Stimulated activated CD4-positive, alpha-beta T cell treated with anti-CD3 and anti-CD28 coated beads, Interleukin-4, amount 100 ng/mL, for 48 hours (primary cell): ENCODE measurements at regions not wholly inside any gene's neighbourhood (a gene's known extent, or its start where the extent isn't known, plus 50 kb on each side); places are given as distances from the start of the nearest gene placed in this dataset.

Source experiments
- DNase-seq, 2 donors: peaks; one replicate each; pipeline ENCODE4 v3.0.0-alpha.2; 2020; ENCODE audit warnings: low read depth in 2 of 2

DNA sequence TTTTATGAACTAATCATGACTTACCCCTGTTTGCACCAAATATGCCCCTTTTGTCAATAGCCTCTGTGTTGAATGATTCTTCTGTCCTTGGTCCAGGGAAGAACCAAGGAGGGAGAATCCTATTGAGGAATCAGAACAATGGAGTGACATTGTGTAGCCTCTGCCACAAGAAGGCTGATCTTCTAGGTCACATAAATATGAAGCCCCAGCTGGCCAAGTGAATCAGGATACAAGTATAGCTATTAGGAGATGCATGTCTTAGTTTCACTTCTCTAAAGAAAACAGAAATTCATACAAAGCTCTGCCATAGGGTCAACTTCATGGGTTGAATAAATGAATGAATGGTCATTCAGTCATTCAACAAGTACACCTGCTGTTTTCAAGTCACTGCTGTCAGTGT is 118.2 kb upstream of the BLID start:
- no peak for DNase-seq

DNA sequence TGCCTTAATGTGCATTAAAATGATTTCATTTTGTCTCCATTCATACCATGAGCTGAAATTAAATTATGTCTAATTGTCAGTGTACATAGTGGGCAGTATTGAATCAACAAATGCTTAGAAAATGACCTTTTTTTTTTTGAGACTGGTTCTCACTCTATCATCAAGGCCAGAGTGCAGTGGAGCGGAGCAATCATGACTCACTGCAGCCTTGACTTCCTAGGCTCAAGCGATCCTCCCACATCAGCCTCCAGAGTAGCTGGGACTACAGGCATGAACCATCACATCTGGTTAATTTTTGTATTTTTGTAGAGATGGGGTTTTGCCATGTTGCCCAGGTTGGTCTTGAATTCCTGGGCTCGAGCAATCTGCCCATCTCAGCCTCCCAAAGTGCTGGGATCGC is 117.0 kb upstream of the BLID start:
- no peak for DNase-seq

DNA sequence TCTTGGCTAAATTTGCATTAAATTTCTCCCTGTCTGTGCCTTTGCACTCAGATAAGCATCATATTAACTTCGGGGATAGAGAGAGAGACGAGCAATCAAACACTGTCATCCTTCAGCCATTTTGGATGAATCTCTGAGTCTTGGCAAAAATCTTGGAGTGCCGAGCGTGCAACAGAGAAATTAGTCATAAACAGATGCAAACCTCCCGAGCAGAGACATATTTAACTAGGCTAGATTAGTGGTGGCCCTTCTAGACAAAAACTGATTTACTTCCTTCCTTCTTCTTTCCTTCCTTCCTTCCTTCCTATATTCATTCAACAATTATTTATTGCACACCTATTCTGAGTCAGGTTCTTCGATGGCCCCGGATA is 114.4 kb upstream of the BLID start:
- DNase-seq, result no peak

DNA sequence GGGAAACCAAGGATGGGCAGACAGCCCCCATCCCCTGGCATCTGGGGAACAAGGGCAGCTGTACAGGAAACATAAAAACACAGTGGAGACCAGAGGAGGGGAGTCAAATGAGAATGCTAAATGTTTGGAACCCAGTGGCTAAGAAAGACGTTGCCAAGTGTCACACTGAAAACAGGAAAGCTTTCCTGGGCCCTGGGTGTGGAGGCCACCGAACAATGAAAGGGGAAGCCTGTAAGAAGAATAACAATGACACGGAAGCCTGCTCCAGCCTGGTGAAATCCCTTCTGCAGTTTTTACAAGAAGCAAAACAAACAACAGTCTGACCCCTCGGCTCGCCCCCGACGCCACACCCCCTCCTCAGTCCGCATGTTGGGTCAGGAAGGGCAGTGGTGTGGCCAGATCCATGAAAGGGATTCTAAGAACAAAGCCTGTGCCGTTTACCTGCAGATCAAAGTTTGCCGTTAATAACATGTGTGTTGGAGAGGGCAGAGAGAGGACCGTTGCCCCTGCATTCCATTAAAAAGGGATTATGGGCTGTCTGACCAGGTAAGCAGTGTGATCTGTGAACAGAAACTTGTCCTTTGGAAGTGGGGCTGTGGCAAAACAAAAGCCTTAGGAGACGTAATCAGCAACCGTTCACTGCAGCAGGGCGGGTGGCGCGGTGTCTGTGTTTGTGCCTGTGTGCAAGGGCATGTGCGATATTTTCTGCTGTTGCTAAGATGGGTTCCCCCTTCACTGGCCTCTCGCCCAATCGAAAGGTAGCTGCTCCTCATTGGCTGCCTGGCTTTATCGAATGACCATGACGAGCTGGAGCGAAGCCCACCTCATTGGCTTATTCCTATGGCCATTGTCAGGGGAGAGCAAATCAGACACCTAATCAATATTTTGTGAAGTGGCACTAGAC is 113.7 kb upstream of the BLID start:
- no peak for DNase-seq

- DNase-seq, result no peak
Observed at GRCh38 chr11:122229078-122229477, 113.1 kb upstream of the BLID start.

DNA sequence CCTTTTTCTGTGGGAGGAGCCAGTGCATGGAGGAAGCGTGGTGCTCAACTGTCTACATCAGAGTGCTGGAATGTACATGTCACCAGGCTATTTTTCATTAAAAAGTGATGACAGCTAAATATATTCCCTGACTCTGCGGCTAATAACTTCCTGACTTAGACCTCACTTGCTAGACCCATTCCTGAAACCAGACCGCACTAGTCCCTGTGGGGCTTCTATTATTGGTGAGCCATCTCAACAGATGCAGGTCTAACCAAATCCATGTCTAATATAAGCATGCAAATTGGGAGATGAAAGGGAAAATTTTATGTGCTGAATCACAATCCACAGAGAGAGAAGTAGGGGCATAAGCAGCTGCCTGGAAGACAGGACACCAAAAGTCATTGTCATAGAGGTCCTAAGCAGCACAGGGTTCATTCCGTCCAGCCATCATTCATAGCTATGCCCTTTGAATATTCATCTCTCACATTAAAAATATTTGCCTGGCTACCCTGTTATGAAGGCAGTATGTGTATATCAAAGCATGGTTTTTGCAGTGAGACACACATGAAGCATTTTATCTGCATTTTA is 110.9 kb upstream of the BLID start:
- no peak for DNase-seq

DNA sequence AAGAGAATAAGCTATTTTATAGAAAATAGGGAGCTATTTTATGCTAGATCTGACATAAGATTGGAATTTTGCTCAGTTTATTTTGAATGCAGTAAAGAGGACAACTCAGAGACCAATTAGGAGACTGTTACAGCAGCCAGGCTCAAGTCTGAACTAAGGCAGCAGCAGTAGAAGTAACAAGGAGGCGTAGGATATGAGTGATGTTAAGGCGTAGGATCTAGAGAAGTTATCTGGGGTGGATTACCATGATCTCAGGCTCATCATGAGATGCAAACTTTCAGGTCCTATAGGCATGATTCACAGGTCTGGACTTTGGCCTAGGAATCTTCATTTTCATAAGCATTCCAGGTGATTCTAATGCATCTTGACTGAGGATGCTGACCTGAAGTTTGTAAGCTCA is 108.9 kb upstream of the BLID start:
- no peak for DNase-seq

DNA sequence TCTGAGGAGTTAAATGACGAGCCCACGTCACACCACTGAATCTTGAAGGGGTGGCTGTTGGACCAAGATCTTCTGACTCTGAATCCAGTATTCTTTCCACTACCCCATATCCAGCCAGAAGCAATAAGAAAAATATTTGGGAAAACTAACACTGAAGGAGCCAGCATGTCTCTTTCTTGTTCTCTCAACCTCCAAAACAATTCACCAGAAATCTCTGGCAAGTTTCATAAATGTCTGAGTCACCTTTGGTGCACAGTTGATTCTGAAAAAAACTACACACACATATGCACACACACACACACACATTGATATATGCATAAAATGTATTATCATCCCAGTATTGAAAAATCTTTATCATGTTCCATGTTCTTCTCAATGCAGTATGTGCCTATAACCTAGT is 104.3 kb upstream of the BLID start:
- no peak for DNase-seq

DNA sequence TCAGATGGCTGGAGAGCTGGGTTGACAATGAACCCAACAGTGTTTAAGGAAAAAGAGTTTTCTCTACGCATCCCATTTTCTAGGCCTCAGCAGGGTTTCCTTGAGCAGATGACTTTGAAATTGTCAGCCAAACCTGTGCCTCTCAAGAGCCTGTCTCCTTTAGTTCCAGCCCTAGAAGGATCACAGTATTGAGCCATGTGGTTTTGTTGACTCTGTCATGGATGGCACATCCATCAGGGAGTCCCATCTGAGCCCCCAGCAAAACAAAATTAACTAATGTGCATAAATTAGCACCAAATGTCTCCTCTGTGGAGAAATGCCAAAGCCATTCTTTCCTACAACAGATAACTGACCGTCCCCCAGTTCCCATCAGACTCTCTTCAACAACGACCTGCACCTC is 103.8 kb upstream of the BLID start:
- no peak for DNase-seq

DNA sequence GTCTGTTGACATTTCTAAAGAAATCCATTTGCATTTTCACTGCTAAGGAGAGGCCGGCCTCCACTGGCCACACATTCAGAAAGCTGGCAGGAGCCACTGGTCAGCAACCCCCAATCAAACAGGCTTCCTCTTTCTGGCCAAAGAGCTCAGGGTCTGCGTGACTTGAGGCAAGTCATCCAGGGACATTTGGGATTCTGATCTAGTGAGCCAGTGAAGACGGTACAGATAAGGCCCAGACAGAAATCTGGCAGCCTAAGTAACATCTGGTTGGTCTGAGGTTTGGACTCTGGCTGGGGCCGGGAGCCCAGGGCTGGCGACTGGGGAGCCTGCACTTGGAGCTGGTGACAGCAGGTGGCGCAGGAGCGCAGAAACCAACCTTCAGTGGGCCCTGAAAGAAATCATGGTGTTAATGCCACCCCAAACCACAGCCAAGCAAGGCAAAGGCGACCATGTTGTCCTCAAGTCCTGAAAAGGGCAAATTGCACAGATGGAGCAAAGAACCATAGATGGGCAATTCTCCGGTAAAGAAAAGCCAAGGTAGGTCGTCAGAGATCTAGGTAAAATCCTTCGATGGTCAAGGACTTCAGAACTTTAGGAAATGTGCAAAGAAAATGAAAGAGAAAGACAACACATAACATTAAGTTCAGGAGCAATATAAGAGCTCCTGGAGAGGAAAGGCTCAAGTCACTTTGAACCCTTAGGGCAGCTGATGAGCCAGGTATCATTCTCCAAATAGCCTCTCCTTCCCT is 99.4 kb upstream of the BLID start:
- peak; percentile 13 to 25 for DNase-seq

- no peak for DNase-seq
Observed at GRCh38 chr11:122214567-122214966, 98.6 kb upstream of the BLID start.

DNA sequence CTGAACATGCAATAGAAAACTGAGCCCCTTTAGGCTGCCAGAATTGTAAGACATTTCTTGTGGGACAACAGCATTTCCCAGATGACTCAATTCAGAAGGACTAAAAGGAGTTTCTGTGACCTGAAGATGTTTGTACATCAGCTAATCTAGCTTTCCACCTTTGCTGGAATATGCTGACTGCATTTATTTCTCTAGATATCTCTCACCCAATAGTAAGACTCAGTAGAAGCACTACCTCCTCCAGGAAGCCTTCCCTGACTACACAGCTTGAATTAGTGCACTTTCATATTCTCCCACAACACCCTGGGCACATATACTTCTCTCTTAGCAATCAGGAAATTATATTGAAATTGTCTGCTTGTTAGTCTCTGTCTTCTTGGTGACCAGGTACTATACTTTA is 98.1 kb upstream of the BLID start:
- DNase-seq, result no peak

GRCh38 chr11:122213171-122213570 is 97.2 kb upstream of the BLID start:
- DNase-seq, result no peak

GRCh38 chr11:122210367-122210997 is 94.5 kb upstream of the BLID start:
- DNase-seq, result no peak

GRCh38 chr11:122209619-122210366 is 93.8 kb upstream of the BLID start:
- DNase-seq, result no peak

- no peak for DNase-seq
Observed at GRCh38 chr11:122207921-122208764, 92.1 kb upstream of the BLID start.

GRCh38 chr11:122207505-122207904 is 91.5 kb upstream of the BLID start:
- DNase-seq, result no peak

DNA sequence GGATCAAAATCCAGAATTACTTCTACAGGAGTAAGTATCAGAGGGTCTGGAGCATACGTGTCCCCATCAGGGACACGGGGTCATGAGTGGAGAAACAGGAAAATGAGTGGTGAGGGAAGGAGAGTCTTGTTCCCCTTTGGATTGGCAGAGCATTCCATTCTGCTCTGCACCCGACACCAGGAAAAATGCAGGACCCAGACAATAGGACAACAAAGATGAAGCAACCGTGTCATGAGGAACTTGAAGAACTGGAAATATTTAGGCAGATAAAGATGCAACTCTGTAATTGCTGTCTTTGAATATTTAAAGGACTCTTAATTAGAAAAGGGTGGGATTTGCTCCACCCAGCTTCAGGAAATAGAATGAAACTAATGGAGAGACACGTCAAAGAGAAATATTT is 89.0 kb upstream of the BLID start:
- no peak for DNase-seq

- no peak for DNase-seq
Observed at GRCh38 chr11:122204206-122204605, 88.2 kb upstream of the BLID start.

GRCh38 chr11:122202951-122203456 is 87.0 kb upstream of the BLID start:
- peak; percentile 15 to 47 for DNase-seq
